HG03045 (cell line): ENCODE measurements at regions not wholly inside any gene's neighbourhood (a gene's known extent, or its start where the extent isn't known, plus 50 kb on each side); places are given as distances from the start of the nearest gene placed in this dataset.

Source experiments
- ATAC-seq: cut with Tn5 transposase; IDR thresholded peaks from one replicate; pipeline ENCODE4 v1.9.1; 2021; ENCODE audit warnings: mild to moderate bottlenecking, moderate library complexity; ENCODE audit not compliant: unreplicated experiment

DNA sequence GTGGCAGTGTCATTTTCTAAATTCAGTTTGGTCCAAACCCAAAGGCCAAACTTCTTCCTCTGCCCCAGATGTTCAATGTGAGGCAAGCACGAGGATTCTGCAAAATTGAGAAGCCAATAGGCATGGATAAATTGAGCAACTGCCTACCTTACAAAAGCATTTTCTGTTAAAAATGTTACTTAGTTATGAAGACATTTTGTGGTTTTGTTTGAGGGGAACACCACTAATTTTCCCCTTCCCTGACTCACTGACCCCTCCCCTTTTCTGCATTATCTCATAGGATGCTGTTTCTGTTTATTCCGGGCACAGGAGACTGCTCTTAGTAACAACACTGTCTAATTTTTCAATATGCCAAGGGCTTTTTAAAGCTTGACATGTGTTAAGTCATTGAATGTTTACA, 462.8 kb downstream of the INSC start:
- no peak for ATAC-seq

- no peak for ATAC-seq
Observed at GRCh38 chr11:15579287-15580001, 464.7 kb downstream of the INSC start.

DNA sequence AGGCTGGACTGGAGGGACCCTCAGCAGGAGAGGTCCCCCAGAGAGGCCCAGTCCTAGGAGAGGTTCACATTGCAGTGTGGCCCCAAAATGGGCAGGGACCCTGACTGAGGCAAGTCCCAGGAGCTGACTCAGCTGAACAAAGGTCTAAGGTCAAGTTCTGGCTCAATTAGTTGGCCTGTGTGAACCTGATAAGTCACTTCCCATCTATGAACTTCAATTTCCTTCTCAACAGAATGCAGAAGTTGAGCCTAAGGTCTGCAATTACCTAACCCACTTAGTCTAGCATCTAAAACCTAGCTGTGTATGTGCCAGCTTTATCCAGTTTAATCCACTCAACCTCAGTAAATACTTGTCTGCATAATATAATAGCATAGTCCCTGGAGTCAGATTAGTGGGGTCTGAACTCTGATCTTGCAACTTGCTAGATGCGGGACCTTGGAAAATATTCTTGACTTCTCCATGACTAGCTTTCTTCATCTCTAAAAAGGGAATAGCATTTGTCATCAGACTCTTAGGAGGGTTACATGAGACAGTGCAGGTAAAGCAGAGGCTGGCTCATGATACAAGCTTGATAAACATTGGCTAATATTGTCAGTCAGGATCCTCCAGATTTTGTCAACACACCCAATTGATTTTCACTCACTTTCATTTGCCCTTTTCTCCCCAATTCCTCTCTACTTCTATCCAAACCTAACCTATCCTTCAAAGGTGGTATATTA, 465.5 kb downstream of the INSC start:
- no peak for ATAC-seq

- no peak for ATAC-seq
Observed at GRCh38 chr11:15580775-15581095, 466.0 kb downstream of the INSC start.

- no peak for ATAC-seq
Observed at GRCh38 chr11:15584158-15584557, 469.4 kb downstream of the INSC start.

GRCh38 chr11:15585602-15586331, 471.0 kb downstream of the INSC start:
- ATAC-seq = no peak

DNA sequence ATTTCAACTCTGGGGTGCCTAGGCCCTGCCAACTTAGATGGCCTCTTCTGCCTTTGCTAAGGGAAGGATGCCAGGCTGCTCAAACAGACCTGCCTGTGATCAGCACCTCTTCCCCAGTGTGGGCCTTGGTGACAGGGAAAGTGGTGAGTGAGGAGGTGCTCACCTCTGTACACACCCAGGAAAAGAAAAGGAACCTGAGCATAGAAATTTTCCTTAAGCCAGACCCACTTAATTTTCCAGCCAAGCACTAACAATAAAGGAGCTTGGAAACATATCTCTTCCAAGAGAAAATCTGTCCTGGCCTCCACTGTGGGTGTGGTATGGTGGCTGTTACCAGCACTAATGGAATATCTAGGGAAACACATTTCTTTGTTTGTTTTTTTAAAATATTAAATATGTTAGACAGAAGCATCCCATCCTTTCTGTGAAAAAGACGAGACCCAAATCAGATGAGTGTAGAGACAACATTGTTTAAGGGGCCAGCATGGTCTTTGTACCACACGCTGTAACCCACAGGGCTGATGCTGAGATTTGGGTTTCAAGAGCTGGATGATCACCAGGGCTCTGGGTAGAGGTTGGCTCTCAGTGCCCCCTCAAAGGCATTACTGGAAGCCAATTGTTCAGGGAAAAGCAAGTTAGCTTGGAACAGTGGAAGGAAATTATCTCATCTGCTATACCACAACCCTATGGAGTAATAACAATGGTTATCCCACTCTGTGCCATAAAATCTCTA, 472.2 kb downstream of the INSC start:
- ATAC-seq = no peak

DNA sequence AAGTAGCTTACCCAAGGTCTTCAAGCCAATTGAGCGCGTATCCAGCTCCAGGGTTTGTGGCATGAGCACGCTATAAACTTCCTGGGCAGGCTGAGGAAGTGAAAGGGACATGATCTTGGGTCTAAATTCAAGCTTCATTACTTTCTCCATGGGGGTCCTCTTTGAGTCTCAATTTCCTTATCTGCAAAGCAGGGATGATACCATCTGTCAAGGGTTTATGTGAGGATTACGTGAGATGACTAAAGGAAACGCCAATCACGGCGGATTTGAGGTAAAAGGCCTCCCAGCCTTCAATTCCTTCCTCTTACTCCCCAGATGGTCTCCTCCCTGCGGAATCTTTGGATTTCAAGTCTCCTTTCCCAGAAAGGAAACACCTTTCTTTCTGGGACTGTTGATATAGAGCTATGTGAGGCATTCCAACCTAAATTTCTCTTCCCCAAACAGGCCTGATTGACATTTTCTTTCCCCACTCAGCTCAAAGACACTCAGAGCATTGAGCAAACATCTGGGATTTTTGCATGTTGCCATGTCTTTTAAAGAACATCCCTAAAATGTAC, 474.4 kb downstream of the INSC start:
- no peak for ATAC-seq

GRCh38 chr11:15590132-15590531, 475.4 kb downstream of the INSC start:
- ATAC-seq = no peak

- no peak for ATAC-seq
Observed at GRCh38 chr11:15591112-15591537, 476.4 kb downstream of the INSC start.

DNA sequence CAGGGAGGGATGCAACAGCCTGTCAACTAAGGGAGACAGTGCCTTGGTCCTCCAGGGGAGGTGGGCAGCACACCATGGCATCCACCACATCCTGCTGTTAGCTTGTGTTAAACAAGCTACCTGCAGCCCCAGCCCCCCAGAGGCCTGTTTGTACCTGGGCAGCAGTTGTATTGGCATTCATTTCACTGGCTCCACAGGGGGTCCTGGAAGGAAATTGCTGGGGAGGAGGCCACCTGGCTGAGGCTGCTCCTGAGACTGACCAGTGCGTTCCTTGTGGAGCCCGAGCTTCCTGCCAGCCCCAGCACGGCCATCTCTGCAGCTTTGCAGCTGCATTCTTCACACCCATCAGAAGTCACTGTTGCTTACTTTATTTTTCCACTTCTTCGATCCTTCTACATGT, 479.9 kb downstream of the INSC start:
- ATAC-seq = no peak

DNA sequence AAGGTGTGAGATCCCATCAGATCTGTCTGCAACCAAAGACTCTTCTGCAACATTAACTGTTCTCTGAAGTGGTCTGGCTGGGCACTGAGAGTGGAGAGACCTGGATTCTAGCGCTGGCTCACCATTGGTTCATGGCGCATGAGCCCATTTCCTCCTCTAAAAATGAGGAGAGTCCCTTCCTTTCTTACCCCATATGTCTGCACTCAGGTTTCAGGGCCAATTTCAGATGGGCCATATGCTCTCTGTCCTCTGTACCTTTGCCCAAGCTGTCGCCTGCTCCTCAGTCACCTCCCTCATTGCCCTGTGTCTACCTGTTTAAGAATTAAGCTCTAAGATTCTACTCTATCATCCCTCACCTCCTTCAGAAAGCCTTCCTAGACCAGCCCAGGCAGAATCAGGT, 484.7 kb downstream of the INSC start:
- ATAC-seq = no peak

DNA sequence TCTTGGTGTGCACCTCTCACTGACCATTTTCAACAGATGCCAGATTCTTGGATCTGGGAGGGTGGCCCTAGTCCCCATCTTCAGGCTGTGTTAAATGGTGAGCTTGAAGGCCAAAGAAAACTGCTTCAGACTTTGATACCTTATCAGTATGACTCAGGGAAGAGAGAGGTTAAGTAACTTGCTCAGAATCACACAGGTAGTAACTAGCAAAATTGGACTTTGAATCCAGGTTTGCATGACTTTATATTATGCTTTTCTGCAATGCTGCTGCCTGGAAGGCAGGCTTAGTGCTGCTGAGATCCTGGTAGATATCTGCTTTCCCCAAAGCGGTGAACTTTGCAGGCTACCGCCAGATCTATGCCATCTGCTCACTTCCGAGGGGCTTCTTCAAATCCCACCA, 487.3 kb downstream of the INSC start:
- no peak for ATAC-seq

- no peak for ATAC-seq
Observed at GRCh38 chr11:15602785-15603567, 488.3 kb downstream of the INSC start.

GRCh38 chr11:15605094-15605493, 490.4 kb downstream of the INSC start:
- no peak for ATAC-seq

DNA sequence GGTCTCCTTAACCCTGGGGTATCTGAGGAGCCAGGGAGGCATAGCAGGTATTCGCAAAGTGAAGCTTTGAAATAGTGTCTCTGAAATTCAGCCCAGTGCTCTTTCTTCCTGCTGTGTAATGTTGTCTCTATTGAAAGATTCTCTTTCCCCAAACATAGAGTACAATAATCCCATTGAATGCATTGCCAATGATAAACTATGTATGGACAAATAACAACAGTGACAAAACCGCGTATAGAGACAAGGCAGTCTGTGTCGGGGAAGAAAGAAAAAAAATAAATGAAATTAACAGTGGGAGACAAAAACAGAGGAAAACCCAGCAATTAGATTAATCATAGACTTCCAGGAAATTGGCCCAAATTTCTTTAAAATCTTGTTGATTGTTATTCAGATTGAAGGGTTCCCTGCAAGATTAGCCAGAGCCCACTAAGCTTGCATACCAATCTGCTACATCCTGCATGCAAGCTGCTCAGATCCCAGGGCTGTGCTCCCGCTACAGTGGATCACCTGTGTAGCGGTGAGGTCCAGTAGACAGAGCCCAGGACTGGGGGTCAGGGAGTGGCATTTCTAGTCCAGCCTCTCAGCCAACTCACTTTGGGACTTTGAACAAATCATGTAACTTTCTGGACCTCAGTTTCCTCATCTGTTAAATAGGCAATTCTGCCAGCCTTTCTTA, 492.8 kb downstream of the INSC start:
- no peak for ATAC-seq

DNA sequence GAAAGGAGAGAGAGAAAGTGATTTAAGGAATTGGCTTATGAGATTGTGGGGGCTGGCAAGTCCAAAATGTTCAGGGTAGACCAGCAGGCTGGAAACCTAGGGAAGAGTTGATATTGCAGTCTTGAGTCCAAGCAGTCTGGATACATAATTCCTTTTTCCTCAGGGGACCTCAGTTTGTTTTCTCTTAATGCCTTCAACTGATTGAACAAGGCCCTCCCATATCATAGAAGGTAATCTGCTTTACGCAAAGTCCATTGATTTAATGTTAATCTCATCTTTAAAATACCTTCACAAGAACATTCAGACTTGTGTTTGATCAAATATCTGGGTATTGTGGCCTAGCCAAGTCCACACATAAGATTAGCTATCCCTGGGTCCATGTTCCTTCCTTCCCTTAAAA, 494.7 kb downstream of the INSC start:
- ATAC-seq = no peak

DNA sequence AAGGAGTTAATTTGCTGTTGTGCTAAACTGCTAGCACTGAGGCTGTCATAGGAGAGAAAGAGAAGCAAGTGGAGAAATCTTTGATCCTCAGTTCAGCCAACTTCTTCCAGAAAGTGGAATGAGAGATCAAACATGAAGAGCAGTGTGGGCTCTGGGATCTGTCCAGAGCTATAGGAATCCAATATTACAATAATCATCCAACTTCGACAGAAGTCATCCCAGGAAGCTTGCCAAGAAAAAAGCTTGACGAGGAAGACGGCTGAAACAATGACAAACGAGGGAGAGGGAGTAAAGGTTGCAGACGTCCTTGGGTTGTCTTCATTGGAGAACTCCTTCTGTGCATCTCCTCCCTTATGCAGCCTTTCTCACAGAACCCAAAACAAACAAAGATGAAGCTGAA, 496.2 kb downstream of the INSC start:
- no peak for ATAC-seq

GRCh38 chr11:15613251-15613650, 498.5 kb downstream of the INSC start:
- no peak for ATAC-seq

GRCh38 chr11:15613789-15614188, 499.1 kb downstream of the INSC start:
- ATAC-seq = no peak
